Prostate gland (tissue), 2 donors: ENCODE measurements at regions not wholly inside any gene's neighbourhood (a gene's known extent, or its start where the extent isn't known, plus 50 kb on each side); places are given as distances from the start of the nearest gene placed in this dataset.

Source experiments
- CTCF ChIP-seq, 4 experiments: fragments of 200-600 bp in 2 of 4; fragments of 450-650 bp in 2 of 4; sonication (generic) in 2 of 4; IDR thresholded peaks; 1 replicate in 3 of 4; 2 replicates in 1 of 4; pipeline ENCODE4 v1.5.1; 2016 to 2019; ENCODE audit warnings: antibody characterized with exemption in 4 of 4, mild to moderate bottlenecking in 2 of 4, moderate library complexity in 2 of 4
- POLR2A ChIP-seq: fragments of 450-650 bp; IDR thresholded peaks from one replicate; pipeline ENCODE4 v1.6.1; 2016; ENCODE audit warnings: antibody characterized with exemption, mild to moderate bottlenecking

- TF ChIP-seq POLR2A (no peak), CTCF (IDR thresholded peaks at IDR 0.05) (no peak)
Measured at GRCh38 chrX:137164329-137164728, 130.5 kb upstream of the GPR101 start.
